HG03565 (cell line): ENCODE measurements at regions not wholly inside any gene's neighbourhood (a gene's known extent, or its start where the extent isn't known, plus 50 kb on each side); places are given as distances from the start of the nearest gene placed in this dataset.

Source experiments
- ATAC-seq: cut with Tn5 transposase; IDR thresholded peaks from one replicate; pipeline ENCODE4 v1.9.1; 2021; ENCODE audit warnings: mild to moderate bottlenecking, moderate library complexity; ENCODE audit not compliant: unreplicated experiment

- no peak for ATAC-seq
These were observed 227.0 kb downstream of the ARRDC4 start for GRCh38 chr15:98187549-98187948.

- no peak for ATAC-seq
These were observed 230.4 kb downstream of the ARRDC4 start for GRCh38 chr15:98190914-98191313.

GRCh38 chr15:98195796-98196195, 235.3 kb downstream of the ARRDC4 start:
- no peak for ATAC-seq

GRCh38 chr15:98196371-98196770, 235.9 kb downstream of the ARRDC4 start:
- no peak for ATAC-seq

- ATAC-seq = no peak
These were observed 241.8 kb downstream of the ARRDC4 start for GRCh38 chr15:98202256-98202655.

GRCh38 chr15:98203872-98204660, 243.6 kb downstream of the ARRDC4 start:
- no peak for ATAC-seq

- ATAC-seq = no peak
These were observed 247.4 kb downstream of the ARRDC4 start for GRCh38 chr15:98207928-98208327.

GRCh38 chr15:98213346-98213979, 253.0 kb downstream of the ARRDC4 start:
- ATAC-seq = no peak

GRCh38 chr15:98216166-98216565, 255.7 kb downstream of the ARRDC4 start:
- ATAC-seq = no peak

- ATAC-seq = no peak
These were observed 256.9 kb downstream of the ARRDC4 start for GRCh38 chr15:98217356-98217755.

- ATAC-seq = no peak
These were observed 260.6 kb downstream of the ARRDC4 start for GRCh38 chr15:98221144-98221543.

GRCh38 chr15:98221577-98221976, 261.1 kb downstream of the ARRDC4 start:
- no peak for ATAC-seq

- ATAC-seq = no peak
These were observed 265.6 kb downstream of the ARRDC4 start for GRCh38 chr15:98226149-98226548.

GRCh38 chr15:98226578-98226977, 266.1 kb downstream of the ARRDC4 start:
- no peak for ATAC-seq

GRCh38 chr15:98228846-98229245, 268.3 kb downstream of the ARRDC4 start:
- ATAC-seq = no peak

- no peak for ATAC-seq
These were observed 270.5 kb downstream of the ARRDC4 start for GRCh38 chr15:98230975-98231374.

GRCh38 chr15:98231696-98232440, 271.4 kb downstream of the ARRDC4 start:
- ATAC-seq = no peak

GRCh38 chr15:98232761-98233160, 272.3 kb downstream of the ARRDC4 start:
- ATAC-seq = no peak

GRCh38 chr15:98233873-98234272, 273.4 kb downstream of the ARRDC4 start:
- ATAC-seq = no peak

GRCh38 chr15:98240303-98240702, 279.8 kb downstream of the ARRDC4 start:
- ATAC-seq = no peak

GRCh38 chr15:98241032-98241554, 280.6 kb downstream of the ARRDC4 start:
- ATAC-seq = no peak

- no peak for ATAC-seq
These were observed 296.8 kb downstream of the ARRDC4 start for GRCh38 chr15:98257290-98257689.
